Common myeloid progenitor, CD34-positive (primary cell): ENCODE measurements at regions not wholly inside any gene's neighbourhood (a gene's known extent, or its start where the extent isn't known, plus 50 kb on each side); places are given as distances from the start of the nearest gene placed in this dataset.
"Not testable (repeated sequence)": the region's sequence is repeated elsewhere in the genome, so short reads cannot be mapped to it uniquely, and the experiment has no call there.

Experiments
- CTCF ChIA-PET: fragments of 350-600 bp; sonication (Branson Sonifier 250); formaldehyde crosslinking; loops from one replicate; lab custom pipeline; 2021; ENCODE audit warnings: antibody characterized with exemption; lab: Charles Lee
- POLR2A ChIA-PET: fragments of 350-600 bp; sonication (Branson Sonifier 250); formaldehyde crosslinking; loops from one replicate; lab custom pipeline; 2021; ENCODE audit warnings: antibody characterized with exemption; lab: Charles Lee
- DNase-seq, 3 donors: peaks; one replicate each; pipeline versions ENCODE4 v3.0.0 to v3.0.0-alpha.2; 2013
- H3K27ac ChIP-seq, 2 experiments: 1 replicate in 1 of 2; 2 replicates in 1 of 2; pipeline ENCODE4 v1.7.0; 2013; ENCODE audit warnings: inconsistent platforms in 2 of 2, low read length in 2 of 2, mild to moderate bottlenecking in 2 of 2, low read depth in 1 of 2, moderate library complexity in 1 of 2; ENCODE audit not compliant: severe bottlenecking in 2 of 2, insufficient read depth in 1 of 2, poor library complexity in 1 of 2
- H3K27me3 ChIP-seq, 5 experiments: replicated peaks in 2 of 5; 1 replicate in 3 of 5; 2 replicates in 2 of 5; pipeline versions ENCODE4 v1.6.1 to v1.7.0; 2013; ENCODE audit warnings: low read length in 4 of 5, mild to moderate bottlenecking in 2 of 5, moderate library complexity in 2 of 5, inconsistent platforms in 1 of 5; ENCODE audit not compliant: insufficient read depth in 5 of 5, control insufficient read depth in 4 of 5
- H3K36me3 ChIP-seq, 4 experiments: 1 replicate in 2 of 4; 2 replicates in 2 of 4; pipeline versions ENCODE4 v1.6.1 to v1.7.0; 2013; ENCODE audit warnings: low read length in 3 of 4, control low read depth in 1 of 4, mild to moderate bottlenecking in 1 of 4; ENCODE audit not compliant: control insufficient read depth in 4 of 4, insufficient read depth in 4 of 4
- H3K4me1 ChIP-seq, 4 experiments: 1 replicate in 3 of 4; 2 replicates in 1 of 4; pipeline versions ENCODE4 v1.6.1 to v1.7.1; 2013; ENCODE audit warnings: low read length in 3 of 4, mild to moderate bottlenecking in 3 of 4, control low read depth in 1 of 4, inconsistent platforms in 1 of 4, moderate library complexity in 1 of 4; ENCODE audit not compliant: control insufficient read depth in 4 of 4, insufficient read depth in 4 of 4; ENCODE audit errors: control extremely low read depth in 1 of 4
- H3K4me3 ChIP-seq, 7 experiments: 1 replicate in 4 of 7; 2 replicates in 3 of 7; pipeline versions ENCODE4 v1.5.1 to v1.7.0; 2013; ENCODE audit warnings: mild to moderate bottlenecking in 7 of 7, low read length in 6 of 7, moderate library complexity in 6 of 7, inconsistent platforms in 2 of 7, low read depth in 2 of 7, control low read depth in 1 of 7; ENCODE audit not compliant: insufficient read depth in 4 of 7, control insufficient read depth in 1 of 7; ENCODE audit errors: extremely low read depth in 1 of 7
- H3K9me3 ChIP-seq, 5 experiments: 1 replicate in 4 of 5; 2 replicates in 1 of 5; pipeline versions ENCODE4 v1.6.1 to v1.7.1; 2013; ENCODE audit warnings: low read length in 4 of 5, mild to moderate bottlenecking in 2 of 5, inconsistent platforms in 1 of 5, low read depth in 1 of 5, moderate library complexity in 1 of 5; ENCODE audit not compliant: control insufficient read depth in 4 of 5, insufficient read depth in 2 of 5; ENCODE audit errors: control extremely low read depth in 1 of 5
- WGBS: methylation state at CpG from one replicate; pipeline ENCODE4 v1.1.5; 2013; ENCODE audit not compliant: insufficient coverage; 5-methylcytosine and 5-hydroxymethylcytosine counted together

DNA sequence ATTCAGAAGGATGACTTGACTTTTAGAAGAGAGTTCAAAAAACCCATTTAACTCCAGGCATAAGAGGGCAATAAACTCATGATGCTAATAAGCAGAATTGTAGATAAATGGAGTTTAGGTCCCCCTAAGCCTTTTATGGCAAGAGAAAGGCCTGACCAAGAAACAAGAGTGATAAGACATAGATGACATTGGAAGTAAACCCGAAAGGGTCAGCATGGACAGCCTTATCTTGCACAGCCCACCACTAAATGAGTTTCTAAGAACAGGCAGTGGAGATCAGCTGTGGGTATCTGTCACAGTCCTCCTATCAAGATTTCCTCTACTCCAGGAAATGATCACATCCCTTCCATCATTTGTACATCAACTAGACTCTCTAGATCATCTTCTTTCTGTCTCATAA lies 457.9 kb upstream of the ADAMTS9 start:
- ChIA-PET POLR2A (no interaction called here), CTCF (no interaction called here)
- WGBS, result 80% methylated on average over 1 of the region's 1 CpG
- H3K36me3 ChIP-seq, result no peaks in the 10 kb centered on the region
- DNase-seq, result no peak
- H3K27me3 ChIP-seq, result peaks cover 0 to 1% (median 0%) of the 10 kb centered on the region in 5 experiments
- H3K4me3 ChIP-seq, result no peak overlapping the region
- H3K9me3 ChIP-seq, result no peaks in the 10 kb centered on the region
- no peak overlapping the region for H3K27ac ChIP-seq
- no peaks in the 10 kb centered on the region for H3K4me1 ChIP-seq

DNA sequence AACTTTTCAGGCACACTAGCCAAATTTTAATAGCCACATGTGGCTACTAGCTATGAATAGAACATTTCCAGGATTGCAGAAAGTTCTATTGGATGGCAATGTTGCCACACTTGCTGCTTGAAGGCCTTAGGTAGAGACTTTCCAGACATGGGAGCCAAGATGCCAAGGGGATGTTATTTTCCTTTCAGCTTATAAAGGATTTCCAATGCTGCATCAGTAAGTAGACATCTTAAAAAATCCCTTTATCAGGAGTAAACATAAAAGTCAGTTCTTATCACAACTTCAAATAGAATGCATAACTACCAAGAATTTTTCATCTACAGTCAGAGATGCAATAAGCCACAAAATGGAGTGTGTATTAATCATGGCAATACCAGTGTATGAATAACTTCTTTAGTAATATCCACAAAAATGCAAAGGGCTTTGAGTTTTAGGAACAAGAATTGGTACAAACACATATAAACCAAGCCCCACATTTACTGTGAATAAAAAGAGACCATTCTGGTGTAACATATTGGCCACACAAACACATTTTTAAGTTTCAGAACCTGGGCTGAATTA lies 457.1 kb upstream of the ADAMTS9 start:
- ChIA-PET CTCF (no interaction called here), POLR2A (no interaction called here)
- H3K9me3 ChIP-seq, result no peaks in the 10 kb centered on the region
- peaks cover 0 to 1% (median 0%) of the 10 kb centered on the region in 5 experiments for H3K27me3 ChIP-seq
- no peak overlapping the region for H3K27ac ChIP-seq
- no peaks in the 10 kb centered on the region for H3K4me1 ChIP-seq
- DNase-seq, result no peak
- no peak overlapping the region for H3K4me3 ChIP-seq
- no peaks in the 10 kb centered on the region for H3K36me3 ChIP-seq

DNA sequence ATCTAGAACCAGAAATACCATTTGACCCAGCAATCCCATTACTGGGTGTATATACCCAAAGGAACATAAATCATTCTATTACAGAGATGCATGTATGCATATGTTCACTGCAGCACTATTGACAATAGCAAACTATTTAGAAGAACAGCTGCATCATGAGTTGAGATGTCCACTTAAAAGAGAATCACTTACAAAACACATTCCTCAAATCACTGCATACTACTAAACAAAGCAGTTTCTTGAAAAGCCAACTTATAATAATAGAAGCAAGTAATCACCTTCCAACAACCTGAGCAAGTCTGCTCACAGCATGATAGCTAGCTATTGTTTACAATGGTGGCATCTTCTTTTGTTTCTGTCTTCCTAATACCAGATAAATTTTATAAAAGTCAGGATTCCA lies 454.7 kb upstream of the ADAMTS9 start:
- CTCF ChIA-PET, result no interaction called here

DNA sequence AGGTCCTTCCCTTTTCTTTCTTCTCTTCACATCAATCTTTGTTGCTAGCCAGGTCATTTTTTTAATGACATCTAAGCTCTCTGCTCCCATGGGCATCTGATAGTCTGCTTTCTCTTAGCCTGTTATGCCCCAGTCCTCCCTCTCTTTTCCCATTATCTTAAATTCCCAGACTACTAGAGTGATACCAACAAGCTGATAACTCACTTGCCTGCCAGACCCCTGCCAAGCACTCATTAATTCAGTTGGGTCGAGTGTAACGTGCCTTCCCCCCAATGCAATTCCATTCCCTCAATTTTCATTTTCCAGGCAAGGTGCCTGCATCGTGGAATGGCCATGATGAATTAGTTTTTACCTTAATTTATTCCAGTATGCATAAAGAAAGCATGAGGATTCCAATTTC lies 450.8 kb upstream of the ADAMTS9 start:
- CTCF ChIA-PET, result no interaction called here
- no peak for DNase-seq
- POLR2A ChIA-PET, result no interaction called here
- Histone ChIP-seq H3K4me3 (no peak overlapping the region), H3K9me3 (no peaks in the 10 kb centered on the region), H3K27ac (no peak overlapping the region), H3K27me3 (peaks cover 0 to 1% (median 0%) of the 10 kb centered on the region in 5 experiments), H3K36me3 (no peaks in the 10 kb centered on the region), H3K4me1 (no peaks in the 10 kb centered on the region)
- WGBS, result 100% methylated on average over 2 of the region's 3 CpGs

More for the DNA sequence above, 454.7 kb upstream of the ADAMTS9 start:
- no peaks in the 10 kb centered on the region for H3K4me1 ChIP-seq
- H3K9me3 ChIP-seq, result no peaks in the 10 kb centered on the region
- H3K27me3 ChIP-seq, result peaks cover 0 to 1% (median 0%) of the 10 kb centered on the region in 5 experiments
- no peak overlapping the region for H3K4me3 ChIP-seq
- H3K27ac ChIP-seq, result no peak overlapping the region
- H3K36me3 ChIP-seq, result no peaks in the 10 kb centered on the region
- DNase-seq, result no peak
- POLR2A ChIA-PET, result no interaction called here

DNA sequence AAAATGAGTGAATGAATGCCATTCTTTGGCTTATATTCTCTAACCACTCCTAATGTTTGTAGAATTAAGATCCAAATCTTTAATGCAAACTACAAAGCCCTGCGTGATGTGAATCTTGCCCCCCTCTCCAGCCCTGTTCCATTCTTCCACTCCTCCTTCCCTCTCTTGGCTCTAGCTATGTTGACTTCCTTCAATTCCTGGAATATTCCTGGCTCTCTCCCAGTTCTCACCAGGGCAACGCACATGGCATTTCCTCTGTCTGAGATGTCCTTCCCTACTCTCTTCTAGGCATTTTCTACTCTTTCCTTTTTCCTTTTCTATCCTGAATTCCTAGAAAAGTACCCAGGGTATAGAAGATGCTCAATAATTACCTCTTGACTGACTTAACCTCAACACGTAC lies 446.0 kb upstream of the ADAMTS9 start:
- POLR2A ChIA-PET, CTCF ChIA-PET, H3K4me1 ChIP-seq, H3K9me3 ChIP-seq, H3K4me3 ChIP-seq, H3K27me3 ChIP-seq, DNase-seq, H3K27ac ChIP-seq, H3K36me3 ChIP-seq: not testable (repeated sequence)
- 86% methylated on average over 2 of the region's 3 CpGs for WGBS

DNA sequence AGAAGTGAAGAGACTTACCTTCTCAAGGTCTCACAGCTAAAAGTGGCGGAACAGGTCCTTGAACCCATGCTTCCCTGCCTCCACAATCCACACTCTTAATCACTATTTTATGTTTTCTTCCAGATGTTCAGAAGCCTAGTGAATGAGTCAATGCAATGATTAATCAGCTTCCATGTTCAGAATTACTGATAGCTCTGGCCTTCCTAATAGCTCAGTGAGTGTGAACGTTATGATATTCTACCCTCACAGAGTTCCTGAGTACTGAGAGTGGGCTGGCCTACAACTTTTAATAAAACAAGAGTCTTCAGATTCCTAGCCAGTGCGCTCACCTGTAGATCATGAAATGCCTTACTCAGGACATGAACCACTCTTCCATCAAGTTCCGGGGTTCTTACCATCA lies 443.0 kb upstream of the ADAMTS9 start:
- ChIA-PET POLR2A (no interaction called here), CTCF (no interaction called here)
- no peak overlapping the region for H3K4me3 ChIP-seq
- DNase-seq, result no peak
- WGBS, result 100% methylated on average over 3 of the region's 4 CpGs
- H3K27ac ChIP-seq, result no peak overlapping the region
- H3K36me3 ChIP-seq, result no peaks in the 10 kb centered on the region
- no peaks in the 10 kb centered on the region for H3K27me3 ChIP-seq
- no peaks in the 10 kb centered on the region for H3K9me3 ChIP-seq
- no peaks in the 10 kb centered on the region for H3K4me1 ChIP-seq

DNA sequence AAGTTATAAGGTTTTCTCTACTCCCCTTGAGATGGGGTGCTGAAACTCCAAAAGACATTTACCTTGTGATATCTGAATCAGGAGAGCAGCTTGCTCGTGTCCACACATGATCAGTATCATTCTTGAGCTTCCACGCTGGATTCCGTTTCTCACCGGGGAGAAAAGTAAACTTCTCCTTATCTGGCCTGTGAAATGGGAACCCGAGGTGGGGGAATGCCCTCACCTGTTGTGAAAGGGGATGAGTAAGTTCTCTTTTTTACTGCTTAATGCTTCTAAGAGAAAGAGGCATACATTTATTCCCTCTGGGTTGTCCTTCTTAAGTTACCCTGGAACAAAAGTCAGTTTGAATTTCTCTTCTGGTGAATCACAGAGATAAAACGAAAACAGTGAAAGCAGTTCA lies 440.5 kb upstream of the ADAMTS9 start:
- Histone ChIP-seq H3K36me3 (no peaks in the 10 kb centered on the region), H3K4me1 (no peaks in the 10 kb centered on the region), H3K27me3 (no peaks in the 10 kb centered on the region), H3K4me3 (no peak overlapping the region), H3K27ac (no peak overlapping the region), H3K9me3 (no peaks in the 10 kb centered on the region)
- ChIA-PET CTCF (no interaction called here), POLR2A (no interaction called here)
- DNase-seq, result no peak
- WGBS, result 91% methylated on average over 5 of the region's 6 CpGs
